ENCODE measurements at regions not wholly inside any gene's neighbourhood (a gene's known extent, or its start where the extent isn't known, plus 50 kb on each side); places are given as distances from the start of the nearest gene placed in this dataset.

GRCh38 chr11:112322173-112322790, 61.6 kb upstream of the PLET1 start:
- H3K4me2 ChIP-seq (ENCODE audit: low read depth, low read length), result no peak overlapping the region

More at GRCh38 chr11:112322173-112322790, 61.6 kb upstream of the PLET1 start:
- no peaks in the 10 kb centered on the region for H3K79me2 ChIP-seq (ENCODE audit: insufficient read depth, low read length)
- BruUV-seq (replicated peaks), result no TSS peak
- no peak overlapping the region for H2AFZ ChIP-seq (ENCODE audit: low read length)
- no peak for ATAC-seq
- WGBS (ENCODE audit: low lambda C conversion rate), result 5% methylated on average over 8 of the region's 8 CpGs
- FAIRE-seq, result no peak
- no peaks in the 10 kb centered on the region for H3K36me3 ChIP-seq (replicated peaks in 1 of 2; ENCODE audit: control insufficient read depth in 1 of 2, insufficient read depth in 2 of 2, low read length in 2 of 2)
- TF ChIP-seq TOE1 (CRISPR knock-in tag; IDR thresholded peaks at IDR 0.05), result no peak
- no peak for TF ChIP-seq ZNF646 (CRISPR knock-in tag; IDR thresholded peaks at IDR 0.05)
- no peak for TF ChIP-seq ZNF3 (CRISPR knock-in tag; IDR thresholded peaks at IDR 0.05)
- TF ChIP-seq TBX2 (CRISPR knock-in tag; IDR thresholded peaks at IDR 0.05; ENCODE audit: borderline replicate concordance), result no peak
- TF ChIP-seq REPIN1 (CRISPR knock-in tag; IDR thresholded peaks at IDR 0.05; ENCODE audit: borderline replicate concordance, low read depth), result no peak
- TF ChIP-seq ZNF549 (CRISPR knock-in tag; IDR thresholded peaks at IDR 0.05), result no peak
- no peak for TF ChIP-seq ZNF704 (CRISPR knock-in tag; IDR thresholded peaks at IDR 0.05; ENCODE audit: borderline replicate concordance)
- TF ChIP-seq ERF (CRISPR knock-in tag; IDR thresholded peaks at IDR 0.05), result no peak
- no peak for TF ChIP-seq NONO (IDR thresholded peaks at IDR 0.05)
- no peak for TF ChIP-seq NONO (CRISPR knock-in tag; conservative IDR thresholded peaks at IDR 0.05)
- TF ChIP-seq DR1 (CRISPR knock-in tag; IDR thresholded peaks at IDR 0.05), result no peak
- no peak for TF ChIP-seq KLF16 (CRISPR knock-in tag; IDR thresholded peaks at IDR 0.05)
- no peak for TF ChIP-seq ZNF484 (CRISPR knock-in tag; IDR thresholded peaks at IDR 0.05; ENCODE audit: borderline replicate concordance, low read depth)
- TF ChIP-seq ZBTB34 (CRISPR knock-in tag; IDR thresholded peaks at IDR 0.05), result no peak
- TF ChIP-seq MEIS1 (CRISPR knock-in tag; IDR thresholded peaks at IDR 0.05; ENCODE audit: borderline replicate concordance), result no peak
- no peak for TF ChIP-seq MATR3 (CRISPR knock-in tag; IDR thresholded peaks at IDR 0.05)
- H3K9ac ChIP-seq (ENCODE audit: insufficient read depth, low read depth, low read length), result no peak overlapping the region
- H3K27ac ChIP-seq (ENCODE audit: extremely low read length, insufficient read depth, low read length), result no peak overlapping the region
- H3K9me3 ChIP-seq (ENCODE audit: low read length), result no peaks in the 10 kb centered on the region
- ChIA-PET POLR2A (no interaction called here), CTCF (ENCODE audit: low intra/inter-chr PET ratio, low total read pairs) (no interaction called here)
- H4K20me1 ChIP-seq (ENCODE audit: insufficient read depth, low read length), result no peaks in the 10 kb centered on the region
- intact Hi-C loops (cut with micrococcal nuclease; ENCODE audit: unreplicated experiment), result no loop called here
- peaks cover 10% of the 10 kb centered on the region; the same call in 1 of the 2 replicates for H3K4me1 ChIP-seq (ENCODE audit: insufficient read depth, low read length)
- no peak for DNase-seq (ENCODE audit: low spot score)
- H3K4me3 ChIP-seq (replicated peaks in 1 of 3; ENCODE audit: insufficient read depth in 1 of 3, low read depth in 2 of 3, low read length in 3 of 3), result no peak overlapping the region
- H3K27me3 ChIP-seq (ENCODE audit: control insufficient read depth in 1 of 2, insufficient read depth in 2 of 2, low read length in 2 of 2), result 0 out of 5 replicates have a peak, but pooled peaks cover 0 to 1% of the 10 kb centered on the region in 2 experiments
- in situ Hi-C loops (cut with HindIII; ENCODE audit: extremely low pct_ligation_motif_present, low pct_unique_long_range_greater_than_20kb), result no loop called here

Data from HepG2 (cell line).